NCI-H2081 treated with DMSO at 0.1 percent for 48 hours (cell line): ENCODE measurements at regions not wholly inside any gene's neighbourhood (a gene's known extent, or its start where the extent isn't known, plus 50 kb on each side); places are given as distances from the start of the nearest gene placed in this dataset.
"Not testable (repeated sequence)": the region's sequence is repeated elsewhere in the genome, so short reads cannot be mapped to it uniquely, and the experiment has no call there.

Experiments used
- DNase-seq: peaks from one replicate; lab custom pipeline; 2025; lab: John Stamatoyannopoulos, UW

DNA sequence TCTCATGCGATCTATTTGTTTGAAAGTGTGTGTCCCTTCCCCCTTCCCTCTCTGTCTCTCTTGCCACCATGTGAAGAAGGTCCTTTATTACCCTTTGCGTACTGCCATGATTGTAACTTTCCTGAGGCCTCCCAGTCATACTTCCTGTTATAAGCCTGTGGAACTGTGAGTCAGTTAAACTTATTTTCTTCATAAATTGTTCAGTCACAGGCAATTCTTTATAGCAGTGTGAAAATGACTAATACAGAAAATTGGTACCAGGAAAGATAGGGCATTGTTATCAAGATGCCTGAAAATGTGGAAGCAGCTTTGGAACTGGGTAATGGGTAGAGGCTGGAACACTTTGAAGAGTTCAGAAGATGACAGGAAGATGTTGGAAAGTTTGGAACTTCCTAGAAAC lies 743.7 kb upstream of the NECTIN3 start:
- no peak for DNase-seq

DNA sequence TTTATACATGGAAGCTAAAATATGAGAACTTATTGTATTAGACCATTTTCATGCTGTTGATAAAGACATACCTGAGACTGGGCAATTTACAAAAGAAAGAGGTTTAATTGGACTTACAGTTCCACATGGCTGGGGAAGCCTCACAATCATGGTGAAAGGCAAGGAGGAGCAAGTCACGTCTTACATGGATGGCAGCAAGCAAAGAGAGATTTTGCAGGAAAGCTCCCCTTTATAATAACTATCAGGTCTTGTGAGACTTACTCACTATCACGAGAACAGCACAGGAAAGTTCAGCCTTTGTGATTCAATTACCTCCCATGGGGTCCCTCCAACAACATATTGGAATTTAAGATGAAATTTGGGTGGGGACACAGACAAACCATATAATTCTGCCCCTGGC lies 740.1 kb upstream of the NECTIN3 start:
- DNase-seq: not testable (repeated sequence)

DNA sequence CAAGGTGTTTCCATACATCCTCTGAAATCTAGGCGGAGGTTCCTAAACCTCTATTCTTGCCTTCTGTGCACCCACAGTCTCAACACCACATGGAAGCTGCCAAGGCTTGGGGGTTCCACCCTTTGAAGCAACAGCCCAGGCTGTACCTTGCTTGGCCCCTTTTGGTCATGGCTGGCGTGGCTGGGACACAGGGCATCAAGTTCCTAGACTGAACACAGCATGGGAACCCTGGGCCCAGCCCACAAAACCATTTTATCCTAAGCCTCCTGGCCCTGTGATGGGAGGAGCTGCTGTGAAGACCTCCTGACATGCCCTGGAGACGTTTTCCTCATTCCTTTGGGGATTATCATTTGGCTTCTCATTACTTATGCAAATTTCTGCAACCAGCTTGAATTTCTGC lies 739.0 kb upstream of the NECTIN3 start:
- DNase-seq: no peak

DNA sequence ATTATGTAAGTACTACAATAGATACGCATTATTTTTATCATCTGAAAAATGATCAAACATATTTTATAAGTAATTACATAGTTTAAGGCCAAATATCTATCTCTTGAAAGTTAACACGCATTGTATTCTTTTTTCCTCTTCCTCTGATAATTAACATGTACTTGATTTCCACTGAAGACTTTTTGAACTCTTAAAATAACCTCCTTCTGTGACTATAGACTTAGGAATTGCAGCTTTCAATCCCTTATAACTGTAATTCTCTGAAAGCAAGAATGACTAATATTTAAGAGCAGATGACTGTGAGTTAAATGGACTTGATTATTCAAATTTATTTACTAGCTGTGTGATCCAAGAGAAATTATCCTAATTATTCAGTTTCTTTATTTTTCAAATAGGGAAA lies 730.6 kb upstream of the NECTIN3 start:
- DNase-seq: no peak

DNA sequence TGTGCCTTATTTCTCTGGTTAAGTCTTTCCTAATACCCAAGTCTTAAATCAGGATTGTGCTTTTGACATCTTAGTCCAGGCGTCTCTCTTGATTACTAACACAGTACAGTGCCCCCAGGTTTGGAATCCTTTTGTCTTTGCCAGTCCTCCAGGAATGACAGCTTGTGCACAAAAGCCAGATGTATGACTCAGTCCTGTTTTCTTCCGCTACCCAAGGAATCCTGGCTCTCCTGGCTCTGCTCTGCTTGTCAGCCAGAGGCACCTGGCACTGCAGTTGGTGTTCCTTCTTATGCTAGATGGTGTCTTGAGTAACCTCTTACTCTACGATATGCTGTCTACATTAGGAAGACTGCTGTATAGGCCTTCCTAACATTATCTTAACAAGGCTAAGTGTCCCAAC lies 728.2 kb upstream of the NECTIN3 start:
- no peak for DNase-seq

DNA sequence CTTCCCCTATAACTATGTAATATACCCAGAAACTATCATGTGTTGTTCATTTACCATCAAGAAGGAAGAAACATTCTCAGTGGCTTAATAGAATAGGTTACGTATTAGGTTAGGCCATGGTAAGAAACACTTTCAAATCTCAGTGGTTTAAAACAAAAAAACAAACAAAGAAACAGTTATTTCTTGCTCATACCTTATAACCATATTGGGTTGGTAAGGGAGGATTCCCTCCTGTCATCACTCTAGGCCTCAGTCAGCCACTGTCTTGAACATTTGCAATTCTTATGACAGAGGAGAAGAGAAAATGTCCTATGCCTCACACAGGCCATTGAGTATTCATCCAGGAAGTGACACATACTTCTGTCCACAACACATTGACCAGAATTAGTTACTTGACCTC lies 727.7 kb upstream of the NECTIN3 start:
- DNase-seq: no peak

DNA sequence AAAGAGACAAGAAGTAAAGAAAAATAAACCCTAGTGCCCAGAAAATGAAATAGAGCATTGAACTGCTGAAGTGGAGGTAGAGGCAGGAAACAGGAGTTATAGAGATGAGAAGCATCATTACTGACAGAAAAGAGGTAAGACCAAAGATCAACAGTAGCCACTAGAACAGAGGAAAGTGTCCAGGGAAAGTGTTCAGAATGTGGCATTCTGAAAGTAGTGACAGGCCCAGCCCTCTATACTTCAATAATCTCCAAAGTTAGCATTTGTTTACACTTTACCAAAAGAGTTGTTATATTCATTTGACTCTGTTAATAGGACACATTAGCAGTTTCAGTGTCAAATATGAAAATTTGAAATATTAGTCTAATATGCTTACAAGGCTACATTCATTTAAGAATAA lies 727.1 kb upstream of the NECTIN3 start:
- DNase-seq: no peak

DNA sequence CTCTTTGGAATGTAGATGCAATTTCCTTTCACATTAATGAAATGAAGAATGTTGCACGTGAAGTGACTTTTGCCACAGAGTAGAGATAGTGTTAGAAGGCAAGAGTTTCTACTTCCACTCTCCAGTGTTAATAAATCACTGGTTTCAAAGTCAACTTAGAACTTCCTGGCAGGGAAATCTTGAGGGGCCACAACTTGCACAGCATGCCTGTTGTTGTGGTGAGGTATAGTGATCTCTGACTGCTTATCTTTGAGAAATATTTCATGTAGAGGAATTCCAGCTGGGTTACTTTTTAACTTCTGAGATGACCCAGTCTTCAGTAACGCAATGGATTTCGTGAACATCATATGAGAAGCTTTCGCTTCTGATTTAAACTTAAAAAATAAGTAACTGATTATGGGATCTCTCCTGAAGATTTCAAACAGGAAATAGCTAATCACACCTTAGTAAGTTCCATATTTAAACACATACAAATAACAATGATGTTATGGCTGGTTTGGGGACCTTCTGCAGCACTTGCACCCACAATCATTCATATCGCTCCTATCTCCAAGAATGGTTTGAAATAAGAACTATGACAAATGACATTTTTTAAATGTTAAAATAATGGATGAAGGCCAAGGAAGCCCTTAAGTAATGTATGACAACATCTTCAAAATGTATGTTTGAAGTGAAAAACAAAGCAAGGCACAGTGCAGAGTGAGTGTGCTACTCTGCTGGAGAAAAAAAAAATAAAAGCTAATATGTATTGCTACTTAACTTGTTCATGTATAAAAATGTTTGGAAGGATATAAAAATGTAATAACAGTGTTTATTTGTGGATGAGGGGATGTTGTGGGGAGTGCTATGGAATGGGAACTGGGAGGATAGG lies 726.5 kb upstream of the NECTIN3 start:
- no peak for DNase-seq

DNA sequence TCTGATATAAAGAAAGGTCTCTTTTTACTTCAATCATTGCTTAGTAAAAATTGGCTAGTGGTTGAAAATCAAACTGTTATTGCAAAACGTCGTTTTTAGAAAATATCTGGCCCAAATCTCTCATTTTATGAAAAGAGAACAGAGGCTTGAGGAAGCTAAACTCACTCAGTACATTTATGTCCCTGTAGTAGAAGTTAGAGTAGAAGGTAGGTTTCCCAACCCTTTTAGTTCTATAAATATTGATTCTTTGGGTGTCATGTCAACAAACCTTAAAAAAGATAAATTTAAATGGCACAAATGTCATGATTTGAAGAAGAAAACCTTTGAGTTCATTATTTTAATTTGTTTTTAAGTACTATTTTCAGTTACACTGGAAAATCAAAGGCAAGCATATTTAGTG lies 722.3 kb upstream of the NECTIN3 start:
- DNase-seq: no peak

DNA sequence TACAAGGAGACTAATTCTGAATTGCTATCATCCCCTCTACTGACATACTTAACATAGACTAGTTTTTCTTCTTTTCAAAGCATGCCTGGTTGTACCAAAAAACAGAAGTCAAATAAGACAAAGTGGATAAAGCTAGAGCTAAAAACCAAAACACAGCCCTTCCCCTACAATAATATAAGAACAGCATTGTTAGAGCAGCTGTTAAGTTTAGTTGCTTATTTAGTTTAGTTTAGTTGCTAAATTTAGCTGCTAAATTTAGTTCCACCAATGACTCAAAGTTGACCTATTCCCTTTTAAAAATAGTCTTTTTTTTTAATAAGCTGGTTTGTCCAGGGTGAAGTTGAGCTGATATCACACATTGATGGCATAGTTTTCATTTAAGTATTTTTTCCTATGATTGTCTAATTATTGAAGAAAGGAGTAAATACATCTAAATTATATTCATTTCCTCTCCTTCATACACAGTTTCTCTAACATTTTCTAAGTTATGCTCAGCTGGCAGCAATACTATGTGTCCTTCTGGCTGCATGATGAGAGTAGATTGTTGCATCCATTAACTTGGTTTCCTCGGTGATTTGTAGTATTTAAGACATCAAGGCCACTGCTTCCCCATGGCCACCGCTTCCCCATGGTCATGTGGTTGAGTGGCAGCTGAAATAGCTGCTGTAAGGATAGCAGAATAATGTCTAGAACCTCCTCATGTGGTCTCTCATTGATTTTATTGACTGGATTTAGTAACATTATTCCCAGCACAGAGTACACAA lies 718.6 kb upstream of the NECTIN3 start:
- no peak for DNase-seq

DNA sequence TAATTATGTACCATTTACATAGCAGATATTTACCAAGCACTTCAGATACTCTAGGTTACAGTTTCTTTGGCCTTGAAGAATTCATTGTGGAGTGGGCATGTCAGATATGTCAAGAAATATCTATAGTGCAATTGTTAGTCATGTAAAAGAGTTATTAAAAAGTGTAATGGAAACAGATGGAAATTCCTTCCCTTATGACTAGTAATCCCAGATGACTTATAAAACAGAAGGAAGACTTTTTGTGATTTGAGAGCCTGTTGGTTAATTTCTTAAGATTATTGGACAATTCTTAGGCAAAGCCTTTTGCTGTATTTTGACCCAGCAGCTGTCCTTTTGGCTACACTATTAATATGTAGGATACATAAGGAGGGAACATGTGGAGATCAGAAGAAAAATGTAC lies 708.9 kb upstream of the NECTIN3 start:
- no peak for DNase-seq

DNA sequence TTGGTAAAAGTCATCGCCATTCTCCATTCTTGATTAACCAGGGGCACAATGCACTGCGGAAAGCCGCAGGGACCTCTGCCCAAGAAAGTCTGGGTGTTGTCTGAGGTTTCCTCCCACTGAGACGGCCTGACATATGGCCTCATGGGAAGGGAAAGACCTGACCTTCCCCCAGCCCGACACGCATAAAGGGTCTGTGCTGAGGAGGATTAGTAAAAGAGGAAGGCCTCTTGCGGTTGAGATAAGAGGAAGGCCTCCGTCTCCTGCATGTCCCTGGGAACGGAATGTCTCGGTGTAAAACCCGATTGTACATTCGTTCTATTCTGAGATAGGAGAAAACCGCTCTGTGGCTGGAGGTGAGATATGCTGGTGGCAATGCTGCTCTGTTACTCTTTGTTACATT lies 704.3 kb upstream of the NECTIN3 start:
- DNase-seq: not testable (repeated sequence)

DNA sequence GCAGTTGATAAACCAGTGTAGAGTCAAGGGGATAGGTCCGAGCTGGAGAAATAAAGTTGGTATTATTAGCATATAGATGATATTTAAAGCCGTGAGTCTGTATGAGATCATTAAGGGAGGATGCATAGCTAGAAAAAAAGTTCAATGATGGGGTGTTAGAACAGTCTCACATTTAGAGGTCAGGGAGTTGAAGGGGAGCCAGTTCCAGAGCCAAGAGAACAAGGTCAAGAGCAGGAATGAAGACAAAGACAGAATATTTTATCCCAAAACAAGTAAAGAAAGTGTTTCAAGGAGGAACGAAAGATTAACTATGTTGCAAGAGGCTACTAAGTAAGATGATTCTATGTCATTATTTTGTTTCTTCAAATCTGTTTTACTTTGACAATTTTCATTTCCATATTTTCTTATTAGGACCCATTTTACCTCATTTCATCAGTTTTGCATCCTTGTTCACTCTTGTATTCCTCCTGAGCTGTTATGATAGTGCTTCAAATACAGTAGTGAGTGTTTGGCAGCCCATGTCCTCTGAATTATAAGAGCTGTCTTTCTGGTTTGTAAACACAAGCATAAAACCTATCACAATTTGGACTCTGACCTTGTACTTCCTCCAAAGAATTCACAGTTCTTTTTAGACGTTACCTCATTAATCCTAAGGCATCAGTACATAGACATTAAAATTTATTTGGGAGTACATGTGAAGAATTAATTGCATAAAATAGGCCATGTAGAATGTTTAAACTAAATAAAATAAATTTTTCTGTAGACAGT lies 695.7 kb upstream of the NECTIN3 start:
- no peak for DNase-seq

DNA sequence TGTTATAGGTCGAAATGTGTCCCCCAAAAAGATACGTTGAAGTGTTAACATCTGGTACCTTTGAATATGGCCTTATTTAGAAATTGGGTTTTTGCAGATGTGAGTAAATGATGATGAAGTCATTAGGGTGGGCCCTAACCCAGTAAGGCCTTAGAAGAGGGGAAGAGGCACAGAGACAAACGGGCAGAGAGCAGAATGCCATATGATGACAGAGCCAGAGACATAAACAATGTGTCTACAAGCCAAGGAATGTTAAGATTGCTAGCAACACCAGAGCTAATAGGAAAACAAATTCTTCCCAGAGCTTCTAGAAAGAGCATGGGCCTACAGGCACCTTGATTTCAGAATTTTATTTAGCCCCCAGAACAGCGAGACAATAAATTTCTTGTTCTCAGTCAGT lies 693.1 kb upstream of the NECTIN3 start:
- no peak for DNase-seq

DNA sequence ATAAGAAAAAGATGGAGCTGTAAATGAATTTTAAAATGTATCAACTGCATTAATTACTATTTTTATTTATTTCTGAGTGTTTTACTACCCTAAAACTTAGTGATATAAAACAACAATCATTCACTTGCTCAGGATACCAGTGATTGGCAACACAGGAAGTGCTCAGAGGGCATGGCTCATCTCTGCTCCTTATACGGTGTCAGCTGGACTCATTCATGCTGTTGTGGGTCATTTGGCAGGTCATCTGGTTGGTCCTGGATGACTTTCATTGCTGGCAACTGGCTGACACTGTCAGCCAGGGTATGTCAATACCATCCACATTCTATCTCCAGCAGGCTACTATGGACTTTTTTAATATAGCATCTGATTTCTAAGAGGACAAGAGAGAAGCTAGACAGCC lies 689.6 kb upstream of the NECTIN3 start:
- DNase-seq: no peak

DNA sequence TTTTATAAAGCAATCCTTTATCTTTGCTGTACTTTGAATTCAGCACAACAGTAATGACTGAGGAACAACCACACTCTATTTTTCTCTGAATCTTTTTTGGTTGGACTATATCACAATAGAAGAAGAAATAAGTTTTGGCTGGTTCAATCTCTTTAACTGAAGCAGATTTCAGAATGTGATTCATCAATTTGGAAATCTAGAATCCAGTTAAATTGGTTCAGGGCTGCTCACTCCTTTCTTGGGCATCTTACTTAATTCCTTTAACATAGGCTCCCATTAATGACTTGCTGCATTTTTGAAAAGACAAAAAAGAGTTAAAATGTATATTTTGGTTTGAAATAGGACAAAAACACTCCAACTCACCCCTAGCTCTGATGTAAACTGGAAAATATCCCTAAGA lies 688.3 kb upstream of the NECTIN3 start:
- DNase-seq: no peak

DNA sequence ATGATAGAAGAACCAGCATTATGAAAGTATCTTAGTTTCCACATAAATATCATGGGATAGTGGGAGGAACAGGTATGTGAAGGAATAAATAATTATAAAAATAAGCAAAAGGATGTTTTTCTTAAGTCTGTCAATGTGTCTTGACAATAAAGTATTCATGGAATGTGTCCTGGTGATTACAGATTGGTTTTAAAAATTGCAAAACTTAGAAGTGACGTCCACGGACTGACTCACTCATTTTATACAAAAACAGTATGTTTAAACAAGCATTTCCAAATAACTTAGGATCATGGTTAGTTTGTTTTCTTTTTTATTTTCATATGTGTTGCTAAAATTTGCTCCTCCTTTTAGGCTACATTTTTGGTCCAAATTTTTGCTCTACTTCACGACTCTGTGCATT lies 687.0 kb upstream of the NECTIN3 start:
- DNase-seq: no peak

DNA sequence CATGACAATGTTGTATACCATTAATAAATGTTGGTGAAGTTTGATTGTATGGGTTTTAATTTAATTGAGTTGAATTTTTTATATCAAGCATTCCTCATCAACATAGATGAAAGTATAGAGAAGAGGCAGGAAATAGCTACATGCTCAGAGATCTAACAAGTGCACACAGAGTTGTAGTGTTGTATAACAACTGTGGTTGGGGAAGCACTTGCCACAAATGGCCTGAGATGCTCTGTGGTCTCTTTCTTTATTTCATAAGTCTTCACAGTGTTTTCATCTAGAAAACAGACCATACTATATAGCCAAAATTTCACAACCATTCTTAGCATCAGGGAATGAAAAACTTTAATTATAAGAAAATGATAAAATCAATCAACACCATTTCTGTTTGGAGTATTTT lies 682.6 kb upstream of the NECTIN3 start:
- DNase-seq: no peak

DNA sequence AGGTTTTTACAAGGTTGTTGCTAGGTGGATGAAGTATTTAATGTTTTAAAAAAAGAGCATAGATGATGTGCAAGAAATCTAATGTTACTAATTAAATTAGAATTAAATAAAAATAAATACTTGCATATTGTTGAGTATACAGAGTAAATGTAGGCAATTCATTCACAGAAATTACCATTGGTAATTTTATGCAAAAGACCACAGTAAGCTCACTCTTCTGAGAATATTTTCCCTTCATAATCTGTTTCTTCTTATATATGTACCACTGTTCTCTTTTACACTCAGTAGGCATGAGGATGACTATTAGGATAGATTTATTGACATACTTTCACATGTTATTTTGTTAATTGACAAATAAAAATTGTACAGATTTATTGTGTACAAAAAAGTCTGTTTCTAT lies 681.2 kb upstream of the NECTIN3 start:
- no peak for DNase-seq

DNA sequence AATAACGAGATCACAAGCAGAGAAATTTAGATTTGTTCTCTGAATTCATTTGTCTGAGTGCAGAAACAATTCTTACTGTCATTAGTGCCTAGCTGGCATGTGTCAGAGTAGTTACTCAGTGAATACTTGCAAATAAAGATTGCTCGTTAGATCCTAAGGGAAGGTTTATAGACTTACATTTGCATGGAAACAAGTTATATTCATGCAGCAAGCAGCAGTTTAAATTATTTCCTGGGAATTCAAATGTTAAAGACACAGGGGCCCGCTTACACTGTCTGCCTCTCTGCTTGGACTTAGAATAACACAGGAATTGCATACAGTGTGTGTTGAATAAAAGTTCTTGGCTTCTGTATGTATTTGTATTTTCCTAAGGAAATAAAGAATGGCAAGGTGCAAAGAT lies 680.6 kb upstream of the NECTIN3 start:
- no peak for DNase-seq

DNA sequence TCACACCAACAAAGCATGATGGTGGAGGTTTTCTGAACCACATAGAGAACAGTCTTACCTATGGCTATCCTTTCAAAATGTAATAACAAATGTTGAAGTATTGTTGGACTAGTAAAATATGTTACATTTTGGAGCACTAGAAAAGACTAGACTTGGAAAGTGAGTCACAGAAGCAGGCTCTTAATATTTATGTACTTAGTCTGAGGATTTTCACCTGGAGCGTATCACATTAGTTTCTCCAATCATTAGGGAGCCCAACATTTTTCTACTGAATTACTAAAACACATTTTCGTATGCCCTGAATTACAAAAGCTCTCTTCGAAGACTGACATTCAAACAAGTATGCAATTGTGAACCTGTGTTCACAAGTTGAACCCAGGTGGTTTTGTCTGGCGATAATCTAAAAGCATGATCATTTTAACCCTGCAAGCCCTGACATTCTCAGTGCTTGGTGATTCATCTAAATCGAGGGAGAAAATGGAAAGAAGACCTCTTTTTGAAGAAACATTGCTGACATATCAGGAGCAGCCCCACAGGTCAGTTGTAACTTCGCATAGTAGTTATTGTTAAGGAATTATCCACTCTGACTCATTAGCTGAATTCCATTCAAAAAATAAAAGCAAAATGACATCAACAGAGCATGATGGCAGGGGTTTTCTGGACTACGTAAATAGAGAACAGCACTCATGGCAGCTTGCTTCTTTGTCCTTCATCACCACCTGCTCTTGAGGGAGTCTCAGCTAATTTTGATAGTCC lies 679.8 kb upstream of the NECTIN3 start:
- no peak for DNase-seq

DNA sequence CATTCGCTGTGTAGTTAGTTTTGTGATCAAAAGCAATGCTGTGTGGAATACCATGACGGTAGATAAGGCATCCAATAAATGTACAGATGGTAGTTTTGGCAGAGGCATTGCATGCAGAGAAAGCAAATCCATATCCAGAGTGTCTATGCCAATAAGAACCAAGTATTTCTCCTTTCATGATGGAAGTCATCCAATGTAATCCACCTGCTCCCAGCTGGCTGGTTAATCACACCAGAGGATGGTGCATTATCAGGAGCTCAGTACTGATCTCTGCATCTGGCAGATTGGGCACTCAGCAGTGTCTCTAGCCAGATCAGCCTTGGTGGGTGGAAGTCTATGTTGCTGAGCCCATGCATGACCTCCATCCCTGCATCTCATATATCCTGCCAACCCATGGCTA lies 677.7 kb upstream of the NECTIN3 start:
- DNase-seq: no peak
